SK-N-SH (cell line): ENCODE measurements at regions not wholly inside any gene's neighbourhood (a gene's known extent, or its start where the extent isn't known, plus 50 kb on each side); places are given as distances from the start of the nearest gene placed in this dataset.

Experiments used
- CTCF ChIA-PET: fragments of 300-600, 350-600 bp; formaldehyde crosslinking; extraction: SDS; loops from one replicate; lab custom pipeline; 2021; lab: Yijun Ruan, JAX
- POLR2A ChIA-PET: fragments of 350-600 bp; sonication (Branson Sonifier 250); formaldehyde crosslinking; extraction: SDS; loops from one replicate; lab custom pipeline; 2020; ENCODE audit warnings: antibody characterized with exemption, inconsistent platforms; lab: Yijun Ruan, JAX
- DNase-seq: peaks from one replicate; pipeline ENCODE4 v3.0.0; 2012
- H2AFZ ChIP-seq: fragments of 200-600 bp; sonication (generic); 2 replicates; pipeline ENCODE4 v1.8.1; 2016; ENCODE audit warnings: antibody characterized with exemption, mild to moderate bottlenecking, low read depth
- H3F3A ChIP-seq: fragments of 200-600 bp; sonication (generic); replicated peaks from 2 replicates; pipeline ENCODE3; 2016; ENCODE audit warnings: antibody characterized with exemption, mild to moderate bottlenecking; ENCODE audit not compliant: insufficient read depth
- H3K27ac ChIP-seq, 2 experiments: fragments of 200-500 bp in 1 of 2; fragments of 200-600 bp in 1 of 2; sonication (Bioruptor generic) in 1 of 2; sonication (generic), shearing (Covaris generic) in 1 of 2; 2 replicates each; pipeline versions ENCODE4 v1.5.1 to v1.6.1; 2014 to 2016; ENCODE audit warnings: low read depth in 2 of 2, inconsistent platforms in 1 of 2, low read length in 1 of 2, mild to moderate bottlenecking in 1 of 2, mixed read lengths in 1 of 2
- H3K27me3 ChIP-seq: fragments of 200-600 bp; sonication (generic), shearing (Covaris generic); 2 replicates; pipeline ENCODE4 v1.6.1; 2016; ENCODE audit warnings: mixed run types; ENCODE audit not compliant: insufficient read depth
- H3K36me3 ChIP-seq, 2 experiments: fragments of 200-500 bp in 1 of 2; fragments of 200-600 bp in 1 of 2; sonication (Bioruptor generic) in 1 of 2; sonication (generic) in 1 of 2; replicated peaks in 1 of 2; 2 replicates each; pipeline versions ENCODE3 to v1.5.1; 2014 to 2016; ENCODE audit warnings: low read length in 1 of 2, mild to moderate bottlenecking in 1 of 2; ENCODE audit not compliant: insufficient read depth in 2 of 2, control insufficient read depth in 1 of 2
- H3K4me1 ChIP-seq, 2 experiments: fragments of 200-500 bp in 1 of 2; fragments of 200-600 bp in 1 of 2; sonication (Bioruptor generic) in 1 of 2; sonication (generic), shearing (Covaris generic) in 1 of 2; 2 replicates each; pipeline versions ENCODE4 v1.5.1 to v1.6.1; 2014 to 2016; ENCODE audit warnings: low read depth in 1 of 2, low read length in 1 of 2, mixed run types in 1 of 2; ENCODE audit not compliant: insufficient read depth in 2 of 2, control insufficient read depth in 1 of 2
- H3K4me2 ChIP-seq: fragments of 200-600 bp; sonication (generic), shearing (Covaris generic); 2 replicates; pipeline ENCODE4 v1.6.1; 2017; ENCODE audit warnings: mixed run types
- H3K4me3 ChIP-seq, 2 experiments: fragments of 200-500 bp in 1 of 2; fragments of 200-600 bp in 1 of 2; sonication (Bioruptor generic) in 1 of 2; sonication (generic), shearing (Covaris generic) in 1 of 2; 2 replicates each; pipeline versions ENCODE4 v1.5.1 to v1.8.1; 2014 to 2016; ENCODE audit warnings: low read depth in 2 of 2, inconsistent platforms in 1 of 2, low read length in 1 of 2, mild to moderate bottlenecking in 1 of 2, mixed read lengths in 1 of 2, moderate library complexity in 1 of 2
- H3K79me2 ChIP-seq: fragments of 200-600 bp; sonication (generic); 2 replicates; pipeline ENCODE4 v1.8.1; 2017; ENCODE audit warnings: mild to moderate bottlenecking; ENCODE audit not compliant: insufficient read depth
- H3K9ac ChIP-seq: fragments of 200-600 bp; sonication (generic); 2 replicates; pipeline ENCODE4 v1.6.1; 2017; ENCODE audit warnings: mixed run types
- H3K9me2 ChIP-seq: fragments of 200-600 bp; sonication (generic); 2 replicates; pipeline ENCODE4 v1.6.1; 2017; ENCODE audit warnings: mixed run types
- H3K9me3 ChIP-seq: fragments of 200-600 bp; sonication (generic); 2 replicates; pipeline ENCODE4 v1.6.1; 2017; ENCODE audit warnings: mixed run types, mild to moderate bottlenecking, moderate library complexity
- H4K20me1 ChIP-seq: fragments of 200-600 bp; sonication (generic); 2 replicates; pipeline ENCODE4 v1.6.1; 2017; ENCODE audit warnings: mild to moderate bottlenecking, mixed run types; ENCODE audit not compliant: insufficient read depth
- CHD2 ChIP-seq: fragments of 150-350 bp; IDR thresholded peaks from 2 replicates; pipeline ENCODE4 v1.6.1; 2018; ENCODE audit warnings: low read length; ENCODE audit not compliant: partially characterized antibody
- ELF1 ChIP-seq: IDR thresholded peaks from 2 replicates; pipeline ENCODE4 v1.4.0; 2012
- EP300 ChIP-seq, 2 experiments: IDR thresholded peaks; 2 replicates each; pipeline versions ENCODE4 v1.4.0 to v1.6.1; 2012; ENCODE audit warnings: borderline replicate concordance in 1 of 2, low read depth in 1 of 2, low read length in 1 of 2
- FOSL2 ChIP-seq: IDR thresholded peaks from 2 replicates; pipeline ENCODE4 v1.4.0; 2012; ENCODE audit warnings: low read depth, mild to moderate bottlenecking, moderate library complexity, borderline replicate concordance
- FOXJ3 ChIP-seq: sonication (generic); formaldehyde crosslinking; IDR thresholded peaks from 2 replicates; pipeline ENCODE4 v1.5.1; 2020; ENCODE audit warnings: mild to moderate bottlenecking, missing genetic modification reagents
- JUND ChIP-seq: IDR thresholded peaks from 2 replicates; pipeline ENCODE4 v1.4.0; 2012
- MEF2A ChIP-seq: IDR thresholded peaks from 2 replicates; pipeline ENCODE4 v1.4.0; 2012; ENCODE audit warnings: low read depth, borderline replicate concordance
- NFIC ChIP-seq: IDR thresholded peaks from 2 replicates; pipeline ENCODE4 v1.4.0; 2012; ENCODE audit warnings: borderline replicate concordance
- NRF1 ChIP-seq: IDR thresholded peaks from 2 replicates; pipeline ENCODE4 v1.6.1; 2012; ENCODE audit warnings: low read depth, mild to moderate bottlenecking, low read length
- POLR2AphosphoS5 ChIP-seq: IDR thresholded peaks from 2 replicates; pipeline ENCODE4 v1.6.1; 2012; ENCODE audit warnings: low read depth, low read length
- SIN3A ChIP-seq: IDR thresholded peaks from 2 replicates; pipeline ENCODE4 v1.6.1; 2012; ENCODE audit warnings: low read depth, mild to moderate bottlenecking, low read length, moderate library complexity, borderline replicate concordance
- SMC3 ChIP-seq: IDR thresholded peaks from 2 replicates; pipeline ENCODE4 v1.6.1; 2012; ENCODE audit warnings: low read depth, low read length, improper control_type of control experiment
- YY1 ChIP-seq: IDR thresholded peaks from 2 replicates; pipeline ENCODE4 v1.4.0; 2012; ENCODE audit warnings: low read depth, mild to moderate bottlenecking
- WGBS: methylation state at CpG from one replicate; pipeline ENCODE4 v1.1.6; 2017; ENCODE audit warnings: low lambda C conversion rate; 5-methylcytosine and 5-hydroxymethylcytosine counted together
- TF ChIP-seq, protein P1 (sequence below): IDR thresholded peaks from 2 replicates; pipeline ENCODE4; 2012
- TF ChIP-seq, protein P2 (sequence below): IDR thresholded peaks from 2 replicates; pipeline ENCODE4 v1.4.0; 2012; ENCODE audit warnings: low read depth
- TF ChIP-seq, protein P3 (sequence below): fragments of 150-350 bp; IDR thresholded peaks from 2 replicates; pipeline ENCODE4 v1.6.1; 2017; ENCODE audit warnings: antibody characterized with exemption, low read length, low read depth, borderline replicate concordance
- TF ChIP-seq, protein P4 (sequence below): IDR thresholded peaks from 2 replicates; pipeline ENCODE4 v1.6.1; 2012; ENCODE audit warnings: mild to moderate bottlenecking, low read depth, low read length, moderate library complexity

DNA sequence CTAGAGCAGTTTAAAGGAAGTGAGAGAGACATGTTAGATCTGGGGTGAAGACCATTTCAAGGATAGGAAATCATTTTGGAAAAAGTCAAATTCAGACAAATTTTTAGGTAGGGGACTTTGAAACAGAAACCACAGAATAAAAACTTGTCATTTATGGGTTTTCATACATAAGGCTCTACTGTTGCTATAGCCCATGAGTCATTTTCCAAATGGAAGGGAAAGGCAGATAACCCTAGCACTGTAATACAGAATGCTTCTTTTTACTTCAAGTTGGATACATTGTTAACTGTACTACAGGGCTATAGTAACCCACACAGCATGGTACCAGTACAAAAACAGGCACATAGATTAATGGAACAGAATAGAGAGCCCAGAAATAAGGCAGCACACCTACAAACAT, 455.4 kb downstream of the EBF1 start:
- ChIA-PET POLR2A (no interaction called here), CTCF (no interaction called here)
- Histone ChIP-seq H3K36me3 (no peaks in the 10 kb centered on the region), H3K27ac (no peak overlapping the region), H3K9me3 (no peaks in the 10 kb centered on the region), H4K20me1 (no peaks in the 10 kb centered on the region), H3K9ac (no peak overlapping the region), H3K4me1 (no peaks in the 10 kb centered on the region; a peak in 1 of 4 replicates), H3K79me2 (no peaks in the 10 kb centered on the region), H3K4me3 (no peak overlapping the region), H3K4me2 (no peak overlapping the region), H3K9me2 (no peaks in the 10 kb centered on the region), H2AFZ (no peak overlapping the region), H3K27me3 (no peaks in the 10 kb centered on the region), H3F3A (no peaks in the 10 kb centered on the region)
- no peak for TF ChIP-seq MEF2A
- DNase-seq = no peak

DNA sequence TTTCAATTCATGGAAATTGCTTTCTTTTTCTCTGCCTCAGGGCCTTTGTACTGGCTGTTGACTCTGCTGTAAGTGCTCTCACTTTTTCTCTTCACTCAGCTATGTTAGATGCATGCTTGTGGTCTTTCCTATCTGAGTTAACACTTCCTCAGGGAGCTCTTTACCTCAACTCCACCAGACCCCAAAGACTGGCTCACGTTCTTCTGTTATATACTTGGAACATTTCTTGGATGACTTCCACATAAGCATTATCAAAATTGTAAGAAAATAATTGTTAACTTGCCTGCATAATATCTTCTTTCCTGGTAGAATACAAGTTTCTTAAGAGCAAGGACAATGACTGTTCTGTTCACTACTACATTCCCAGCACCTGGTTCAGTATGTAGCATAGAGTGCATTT, 455.9 kb downstream of the EBF1 start:
- no peaks in the 10 kb centered on the region for H3K79me2 ChIP-seq

DNA sequence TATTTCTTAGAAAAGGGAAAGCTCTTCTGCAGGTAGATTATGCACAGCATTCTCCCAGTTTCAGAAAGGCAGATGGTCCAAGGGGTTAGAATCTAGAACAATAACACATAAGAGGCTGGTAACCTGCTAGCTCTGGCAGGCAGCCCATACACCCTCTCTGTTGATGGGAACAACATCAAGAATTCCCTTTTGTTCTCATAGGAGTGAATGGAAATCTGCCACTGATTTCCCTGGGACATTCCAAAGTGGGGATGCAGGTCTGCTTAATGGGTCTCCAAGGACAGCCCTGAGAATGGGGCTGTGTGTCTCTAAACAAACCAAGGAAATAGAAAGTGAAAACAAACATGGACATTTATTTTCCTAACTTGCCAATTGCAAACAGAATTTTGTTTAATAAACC, 456.8 kb downstream of the EBF1 start:
- no peak for DNase-seq
- Histone ChIP-seq H2AFZ (no peak overlapping the region), H3K36me3 (no peaks in the 10 kb centered on the region), H3K9me3 (no peaks in the 10 kb centered on the region), H3K9ac (no peak overlapping the region), H4K20me1 (no peaks in the 10 kb centered on the region), H3K27ac (no peak overlapping the region), H3K79me2 (no peaks in the 10 kb centered on the region), H3K4me3 (no peak overlapping the region), H3K4me2 (no peak overlapping the region), H3K4me1 (no peaks in the 10 kb centered on the region; a peak in 1 of 4 replicates), H3F3A (no peaks in the 10 kb centered on the region), H3K27me3 (no peaks in the 10 kb centered on the region), H3K9me2 (no peaks in the 10 kb centered on the region)
- ChIA-PET CTCF (no interaction called here), POLR2A (no interaction called here)
- TF ChIP-seq SMC3 = no peak
- TF ChIP-seq, protein P1, sequence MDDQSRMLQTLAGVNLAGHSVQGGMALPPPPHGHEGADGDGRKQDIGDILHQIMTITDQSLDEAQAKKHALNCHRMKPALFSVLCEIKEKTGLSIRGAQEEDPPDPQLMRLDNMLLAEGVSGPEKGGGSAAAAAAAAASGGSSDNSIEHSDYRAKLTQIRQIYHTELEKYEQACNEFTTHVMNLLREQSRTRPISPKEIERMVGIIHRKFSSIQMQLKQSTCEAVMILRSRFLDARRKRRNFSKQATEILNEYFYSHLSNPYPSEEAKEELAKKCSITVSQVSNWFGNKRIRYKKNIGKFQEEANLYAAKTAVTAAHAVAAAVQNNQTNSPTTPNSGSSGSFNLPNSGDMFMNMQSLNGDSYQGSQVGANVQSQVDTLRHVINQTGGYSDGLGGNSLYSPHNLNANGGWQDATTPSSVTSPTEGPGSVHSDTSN = no peak
- TF ChIP-seq FOXJ3 = no peak
- TF ChIP-seq EP300 (IDR thresholded peaks at IDR 0.05; ENCODE audit: borderline replicate concordance in 1 of 2, low read depth in 1 of 2, low read length in 1 of 2) = no peak
- no peak for TF ChIP-seq SIN3A
- no peak for TF ChIP-seq CHD2
- no peak for TF ChIP-seq POLR2AphosphoS5
- no peak for TF ChIP-seq FOSL2
- TF ChIP-seq, protein P2, sequence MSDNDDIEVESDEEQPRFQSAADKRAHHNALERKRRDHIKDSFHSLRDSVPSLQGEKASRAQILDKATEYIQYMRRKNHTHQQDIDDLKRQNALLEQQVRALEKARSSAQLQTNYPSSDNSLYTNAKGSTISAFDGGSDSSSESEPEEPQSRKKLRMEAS = no peak
- TF ChIP-seq, protein P3, sequence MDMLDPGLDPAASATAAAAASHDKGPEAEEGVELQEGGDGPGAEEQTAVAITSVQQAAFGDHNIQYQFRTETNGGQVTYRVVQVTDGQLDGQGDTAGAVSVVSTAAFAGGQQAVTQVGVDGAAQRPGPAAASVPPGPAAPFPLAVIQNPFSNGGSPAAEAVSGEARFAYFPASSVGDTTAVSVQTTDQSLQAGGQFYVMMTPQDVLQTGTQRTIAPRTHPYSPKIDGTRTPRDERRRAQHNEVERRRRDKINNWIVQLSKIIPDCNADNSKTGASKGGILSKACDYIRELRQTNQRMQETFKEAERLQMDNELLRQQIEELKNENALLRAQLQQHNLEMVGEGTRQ = no peak
- no peak for TF ChIP-seq NFIC
- TF ChIP-seq JUND = no peak
- TF ChIP-seq YY1 = no peak
- TF ChIP-seq NRF1 = no peak

More for the DNA sequence above, 455.9 kb downstream of the EBF1 start:
- TF ChIP-seq ELF1 = no peak
- no peak for TF ChIP-seq NFIC
- TF ChIP-seq, protein P4, sequence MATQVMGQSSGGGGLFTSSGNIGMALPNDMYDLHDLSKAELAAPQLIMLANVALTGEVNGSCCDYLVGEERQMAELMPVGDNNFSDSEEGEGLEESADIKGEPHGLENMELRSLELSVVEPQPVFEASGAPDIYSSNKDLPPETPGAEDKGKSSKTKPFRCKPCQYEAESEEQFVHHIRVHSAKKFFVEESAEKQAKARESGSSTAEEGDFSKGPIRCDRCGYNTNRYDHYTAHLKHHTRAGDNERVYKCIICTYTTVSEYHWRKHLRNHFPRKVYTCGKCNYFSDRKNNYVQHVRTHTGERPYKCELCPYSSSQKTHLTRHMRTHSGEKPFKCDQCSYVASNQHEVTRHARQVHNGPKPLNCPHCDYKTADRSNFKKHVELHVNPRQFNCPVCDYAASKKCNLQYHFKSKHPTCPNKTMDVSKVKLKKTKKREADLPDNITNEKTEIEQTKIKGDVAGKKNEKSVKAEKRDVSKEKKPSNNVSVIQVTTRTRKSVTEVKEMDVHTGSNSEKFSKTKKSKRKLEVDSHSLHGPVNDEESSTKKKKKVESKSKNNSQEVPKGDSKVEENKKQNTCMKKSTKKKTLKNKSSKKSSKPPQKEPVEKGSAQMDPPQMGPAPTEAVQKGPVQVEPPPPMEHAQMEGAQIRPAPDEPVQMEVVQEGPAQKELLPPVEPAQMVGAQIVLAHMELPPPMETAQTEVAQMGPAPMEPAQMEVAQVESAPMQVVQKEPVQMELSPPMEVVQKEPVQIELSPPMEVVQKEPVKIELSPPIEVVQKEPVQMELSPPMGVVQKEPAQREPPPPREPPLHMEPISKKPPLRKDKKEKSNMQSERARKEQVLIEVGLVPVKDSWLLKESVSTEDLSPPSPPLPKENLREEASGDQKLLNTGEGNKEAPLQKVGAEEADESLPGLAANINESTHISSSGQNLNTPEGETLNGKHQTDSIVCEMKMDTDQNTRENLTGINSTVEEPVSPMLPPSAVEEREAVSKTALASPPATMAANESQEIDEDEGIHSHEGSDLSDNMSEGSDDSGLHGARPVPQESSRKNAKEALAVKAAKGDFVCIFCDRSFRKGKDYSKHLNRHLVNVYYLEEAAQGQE = no peak
- no peak for TF ChIP-seq CHD2
- TF ChIP-seq, all 33 proteins: peak for 0
- no peak overlapping the region for H3K9ac ChIP-seq
- H3K4me1 ChIP-seq = no peaks in the 10 kb centered on the region; a peak in 1 of 4 replicates
- ChIA-PET CTCF (no interaction called here), POLR2A (no interaction called here)
- no peaks in the 10 kb centered on the region for H3F3A ChIP-seq
- WGBS = 19% methylated on average over 1 of the region's 1 CpG
- no peak overlapping the region for H3K27ac ChIP-seq
- H2AFZ ChIP-seq = no peak overlapping the region
- H3K4me2 ChIP-seq = no peak overlapping the region
- no peaks in the 10 kb centered on the region for H3K36me3 ChIP-seq
- no peaks in the 10 kb centered on the region for H4K20me1 ChIP-seq
- no peaks in the 10 kb centered on the region for H3K27me3 ChIP-seq
- no peak overlapping the region for H3K4me3 ChIP-seq
- H3K9me2 ChIP-seq = no peaks in the 10 kb centered on the region
- DNase-seq = no peak
- no peaks in the 10 kb centered on the region for H3K9me3 ChIP-seq
